Ovary (tissue), 7 donors: ENCODE measurements at regions not wholly inside any gene's neighbourhood (a gene's known extent, or its start where the extent isn't known, plus 50 kb on each side); places are given as distances from the start of the nearest gene placed in this dataset.
A peak's percentile ranks its signal among the peaks of the same experiment; 100 is the strongest.

Experiments used
- DNase-seq, 5 donors: peaks; one replicate each; pipeline ENCODE4 v3.0.0-alpha.2; 2019 to 2020
- H3K27ac ChIP-seq, 2 donors: fragments of 200-600 bp; one replicate each; pipeline versions ENCODE4 v1.5.1 to v1.8.0; 2019 to 2022
- H3K27me3 ChIP-seq: fragments of 200-600 bp; one replicate; pipeline ENCODE4 v1.8.0; 2022
- H3K36me3 ChIP-seq: fragments of 200-600 bp; sonication (generic); one replicate; pipeline ENCODE4 v1.5.1; 2019
- H3K4me1 ChIP-seq: one replicate; pipeline ENCODE4 v1.8.1; 2013; ENCODE audit warnings: mild to moderate bottlenecking, moderate library complexity; ENCODE audit not compliant: insufficient read depth
- H3K4me3 ChIP-seq: fragments of 200-600 bp; sonication (generic); one replicate; pipeline ENCODE4 v1.5.1; 2017
- H3K9me3 ChIP-seq, 2 donors: fragments of 200-600 bp in 1 of 2; sonication (generic) in 1 of 2; one replicate each; pipeline versions ENCODE4 v1.5.1 to v1.8.1; 2013 to 2019; ENCODE audit warnings: mild to moderate bottlenecking in 1 of 2, moderate library complexity in 1 of 2
- CTCF ChIP-seq, 3 donors: fragments of 450-650 bp in 2 of 3; fragments of 200-600 bp in 1 of 3; IDR thresholded peaks; one replicate each; pipeline versions ENCODE4 v1.5.1 to v1.8.0; 2016 to 2022; ENCODE audit warnings: antibody characterized with exemption in 3 of 3, mild to moderate bottlenecking in 1 of 3
- EP300 ChIP-seq: sonication (generic); formaldehyde crosslinking; IDR thresholded peaks from one replicate; pipeline ENCODE4 v1.6.1; 2017; ENCODE audit warnings: antibody characterized with exemption
- POLR2A ChIP-seq: fragments of 450-650 bp; IDR thresholded peaks from one replicate; pipeline ENCODE4 v1.6.1; 2017; ENCODE audit warnings: antibody characterized with exemption, mild to moderate bottlenecking, moderate library complexity
- WGBS, 3 donors: extraction: QIAGEN DNeasy Blood & Tissue Kit in 1 of 3; methylation state at CpG; one replicate each; pipeline versions ENCODE4 v1.1.5 to v1.1.7; 2013 to 2017; 5-methylcytosine and 5-hydroxymethylcytosine counted together
- intact Hi-C, 4 donors: fragments of 100-400 bp; cut with DNase I; formaldehyde crosslinking; loops; one replicate each; pipeline versions ENCODE4 v1.11.0 to v1.15.1; 2022 to 2023
- donor health status: DM: no; HTN: no; CAD: no; lungs with moderate emphysema.
- donor health status: DM: no; HTN: no; CAD: no.
- donor health status: Bipolar disorder and iron deficiency.
- donor health status: DM: no; HTN: no; CAD: no.
- donor health status: DM: yes; HTN: yes; CAD: no.

- Histone ChIP-seq H3K36me3 (no peaks in the 10 kb centered on the region), H3K27ac (no peak overlapping the region), H3K9me3 (no peaks in the 10 kb centered on the region), H3K4me1 (no peaks in the 10 kb centered on the region), H3K27me3 (no peaks in the 10 kb centered on the region), H3K4me3 (no peak overlapping the region)
- 73 to 79% (median 73%) methylated on average over 10 of the region's 10 CpGs for WGBS, 3 donors
- intact Hi-C loops = no loop called here
- no peak for DNase-seq
- TF ChIP-seq POLR2A = no peak
- TF ChIP-seq EP300 = no peak
- TF ChIP-seq CTCF (IDR thresholded peaks at IDR 0.05) = no peak
Observed at GRCh38 chr14:101082036-101082435, 178.5 kb upstream of the RTL1 start.

GRCh38 chr14:101082436-101083384, 179.2 kb upstream of the RTL1 start:
- DNase-seq = no peak
- H3K9me3 ChIP-seq = no peaks in the 10 kb centered on the region
- 80 to 89% (median 82%) methylated on average over 10 of the region's 10 CpGs for WGBS, 3 donors

GRCh38 chr14:101083564-101084435, 180.3 kb upstream of the RTL1 start:
- intact Hi-C loops = no loop called here
- Histone ChIP-seq H3K4me1 (no peaks in the 10 kb centered on the region), H3K9me3 (no peaks in the 10 kb centered on the region), H3K4me3 (no peak overlapping the region), H3K27me3 (no peaks in the 10 kb centered on the region), H3K36me3 (no peaks in the 10 kb centered on the region), H3K27ac (no peak overlapping the region)
- peak in 1 of 5 donors; percentile 13 for DNase-seq
- 69 to 75% (median 75%) methylated on average over 18 of the region's 18 CpGs for WGBS, 3 donors
- TF ChIP-seq CTCF (IDR thresholded peaks at IDR 0.05) (no peak), EP300 (no peak), POLR2A (no peak)

More at GRCh38 chr14:101082436-101083384, 179.2 kb upstream of the RTL1 start:
- Histone ChIP-seq H3K36me3 (no peaks in the 10 kb centered on the region), H3K27ac (no peak overlapping the region), H3K27me3 (no peaks in the 10 kb centered on the region), H3K4me1 (no peaks in the 10 kb centered on the region), H3K4me3 (no peak overlapping the region)
- intact Hi-C loops = no loop called here
- TF ChIP-seq CTCF (IDR thresholded peaks at IDR 0.05) (no peak), EP300 (no peak), POLR2A (no peak)

- intact Hi-C loops = no loop called here
- Histone ChIP-seq H3K4me3 (no peak overlapping the region), H3K4me1 (no peaks in the 10 kb centered on the region), H3K9me3 (no peaks in the 10 kb centered on the region), H3K27me3 (no peaks in the 10 kb centered on the region), H3K27ac (no peak overlapping the region), H3K36me3 (no peaks in the 10 kb centered on the region)
- TF ChIP-seq EP300 (no peak), POLR2A (no peak), CTCF (IDR thresholded peaks at IDR 0.05) (no peak)
- 92 to 95% (median 92%) methylated on average over 6 of the region's 6 CpGs for WGBS, 3 donors
- no peak for DNase-seq
Observed at GRCh38 chr14:101084436-101084826, 180.9 kb upstream of the RTL1 start.
